Frontal cortex (tissue), 3 donors: ENCODE measurements at regions not wholly inside any gene's neighbourhood (a gene's known extent, or its start where the extent isn't known, plus 50 kb on each side); places are given as distances from the start of the nearest gene placed in this dataset.
"Not testable (repeated sequence)": the region's sequence is repeated elsewhere in the genome, so short reads cannot be mapped to it uniquely, and the experiment has no call there.

Source experiments
- DNase-seq, 2 donors: peaks; one replicate each; pipeline ENCODE4 v3.0.0; 2012; ENCODE audit warnings: low spot score in 2 of 2
- FAIRE-seq: peaks from 2 replicates; lab custom pipeline; 2012; peaks lifted over from hg19 to GRCh38; lab: Jason Lieb, UNC
- donor health status: control.
- donor health status: control.
- donor health status: control.

DNA sequence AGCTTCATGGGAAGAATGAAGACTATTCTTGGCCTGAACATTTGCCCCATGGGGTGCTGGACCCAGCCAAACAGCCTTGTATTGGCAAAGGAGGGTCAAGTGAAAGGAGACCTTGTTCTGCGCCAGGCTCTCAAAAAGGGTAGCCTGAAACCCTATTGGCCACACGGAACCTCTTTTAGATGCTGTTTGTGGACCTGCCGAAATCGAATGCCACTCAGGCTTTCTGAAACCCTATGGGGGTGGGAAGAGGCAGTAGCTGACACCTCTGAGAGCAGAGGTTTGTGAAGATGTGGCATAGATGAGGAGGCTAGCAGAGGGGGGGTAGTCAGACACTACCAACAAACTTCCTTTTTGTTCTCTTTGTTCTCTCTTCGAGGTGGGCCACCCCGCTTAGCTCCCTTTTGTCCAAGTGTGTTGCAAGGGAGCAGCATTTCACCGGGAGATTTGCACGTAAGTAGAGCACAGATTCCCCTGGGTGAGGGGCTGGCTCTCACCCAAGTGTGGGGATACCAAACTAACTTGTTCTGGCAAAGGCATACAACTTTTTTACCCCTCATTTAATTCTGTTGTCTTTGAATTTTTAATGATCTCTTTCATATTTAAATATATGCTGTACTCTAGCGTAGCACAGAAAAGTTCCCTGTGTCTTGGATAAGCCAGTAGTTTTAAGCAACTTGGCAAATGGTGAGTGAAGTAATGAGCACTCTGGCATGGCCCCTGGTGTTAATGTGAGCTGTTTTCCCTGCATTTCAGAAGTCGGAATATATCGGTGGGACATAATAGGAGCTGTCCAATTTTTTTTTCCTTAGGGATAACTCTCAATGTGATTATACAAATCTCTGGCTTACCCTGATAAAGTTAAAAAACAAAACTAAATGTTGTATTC is 107.7 kb downstream of the SEPTIN7 start:
- no peak for FAIRE-seq
- DNase-seq = no peak

DNA sequence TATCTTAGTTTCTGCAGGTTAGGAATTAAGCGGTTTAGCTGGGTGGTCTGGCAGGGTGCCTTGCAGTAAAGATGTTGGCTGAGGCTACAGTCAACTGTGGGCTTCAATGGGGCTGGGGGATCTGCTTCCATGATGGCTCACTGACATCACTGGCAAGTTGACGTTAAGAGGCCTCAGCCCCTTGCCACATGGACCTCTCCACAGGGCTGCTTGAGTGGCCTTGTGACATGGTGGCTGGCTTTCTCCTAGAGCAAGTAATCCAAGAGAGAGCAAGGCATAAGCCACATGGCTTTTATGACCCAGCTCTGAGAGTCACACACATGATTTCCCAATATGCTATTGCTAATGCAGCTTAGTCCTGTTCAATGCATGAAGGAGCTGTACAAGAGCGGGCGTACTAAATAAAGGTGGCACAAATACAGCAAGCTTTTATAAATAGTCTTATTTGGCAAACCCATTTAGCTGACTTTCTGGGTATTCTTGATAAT is 109.1 kb downstream of the SEPTIN7 start:
- no peak for FAIRE-seq

DNA sequence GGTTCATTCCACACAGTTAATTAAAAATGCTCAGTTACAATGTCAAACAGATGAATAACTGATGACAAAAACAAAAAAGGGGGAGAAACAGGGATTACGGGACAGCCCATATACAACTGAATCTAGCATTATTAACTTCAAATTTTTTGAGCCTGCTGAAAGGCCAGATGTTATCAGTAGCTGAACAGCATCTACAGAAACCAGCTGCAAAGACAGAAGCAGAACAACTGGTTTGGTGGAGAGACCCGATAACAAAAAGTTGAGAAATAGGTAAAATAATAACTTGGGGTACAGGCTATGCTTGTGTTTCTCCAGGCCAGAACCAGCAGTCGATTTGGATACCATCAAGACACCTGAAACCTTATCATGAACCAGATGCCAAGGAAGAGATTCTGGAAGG is 109.8 kb downstream of the SEPTIN7 start:
- FAIRE-seq = not testable (repeated sequence)

More for the DNA sequence above, 109.1 kb downstream of the SEPTIN7 start:
- no peak for DNase-seq

DNA sequence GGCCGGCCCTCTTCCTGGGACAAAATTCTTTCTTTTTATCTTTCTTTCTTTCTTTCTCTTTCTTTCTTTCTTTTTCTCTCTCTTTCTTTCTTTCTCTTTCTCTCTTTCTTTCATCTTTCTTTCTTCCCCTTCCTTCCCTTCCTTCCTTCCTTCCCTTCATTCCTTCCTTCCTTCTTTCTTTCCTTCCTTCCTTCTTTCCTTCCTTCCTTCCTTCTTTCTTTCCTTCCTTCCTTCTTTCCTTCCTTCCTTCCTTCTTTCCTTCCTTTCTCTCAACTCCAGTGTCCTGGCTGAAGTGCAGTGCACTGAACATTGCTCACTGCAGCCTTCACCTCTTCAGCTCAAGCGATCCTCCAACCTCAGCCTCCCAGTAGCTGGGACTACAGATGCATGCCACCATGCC is 112.5 kb downstream of the SEPTIN7 start:
- DNase-seq, FAIRE-seq: not testable (repeated sequence)

More for the DNA sequence above, 109.8 kb downstream of the SEPTIN7 start:
- not testable (repeated sequence) for DNase-seq

DNA sequence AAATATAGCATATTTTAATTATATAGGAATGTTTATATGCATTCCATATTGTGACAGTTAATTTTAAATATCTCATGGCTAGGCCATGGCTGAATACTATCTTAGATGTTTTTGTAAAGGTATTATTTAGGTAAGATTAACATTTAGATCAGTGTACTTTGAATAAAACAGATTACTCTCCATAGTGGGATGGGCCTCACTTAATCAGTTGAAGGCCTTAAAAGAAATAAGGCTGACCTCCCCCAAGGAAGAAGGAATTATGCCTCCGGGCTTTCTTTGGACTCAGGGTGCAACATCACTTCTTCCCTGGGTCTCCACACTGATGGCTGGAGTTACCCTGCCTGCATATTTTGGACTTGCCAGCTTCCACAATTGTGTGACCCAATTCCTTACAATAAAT is 113.4 kb downstream of the SEPTIN7 start:
- DNase-seq, FAIRE-seq: not testable (repeated sequence)

DNA sequence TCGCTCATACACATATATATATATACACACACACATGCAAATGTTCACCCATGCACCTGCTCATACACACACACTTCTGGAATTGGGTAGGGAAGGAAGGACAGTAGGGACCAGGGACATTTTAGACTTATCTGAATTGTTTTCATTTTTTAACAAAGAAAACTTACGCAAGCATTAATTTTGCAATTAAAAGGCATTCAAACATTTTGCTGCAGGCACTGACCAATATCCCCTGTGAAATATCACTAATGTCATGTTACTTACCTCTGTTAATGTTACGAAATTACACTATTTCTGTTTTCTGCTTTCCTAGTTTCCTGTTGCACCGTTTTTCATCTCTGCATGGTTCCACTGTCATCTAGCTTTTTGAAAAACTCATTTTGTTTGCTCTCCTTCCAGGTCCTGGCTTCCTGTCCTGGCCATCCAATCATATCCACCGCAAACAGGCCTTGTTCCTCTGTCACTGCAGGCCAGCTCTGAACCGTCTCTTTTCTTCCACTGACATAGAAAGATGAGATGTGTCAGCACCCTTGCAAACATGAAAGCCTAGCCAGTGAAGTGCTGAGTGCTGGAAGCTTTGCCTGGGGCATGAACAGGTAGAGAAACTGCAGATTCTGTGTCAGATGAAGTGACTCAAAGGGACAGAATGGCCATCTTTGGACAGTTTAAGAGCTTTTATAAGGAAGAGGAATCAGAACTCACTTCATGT is 114.5 kb downstream of the SEPTIN7 start:
- DNase-seq, FAIRE-seq: not testable (repeated sequence)

DNA sequence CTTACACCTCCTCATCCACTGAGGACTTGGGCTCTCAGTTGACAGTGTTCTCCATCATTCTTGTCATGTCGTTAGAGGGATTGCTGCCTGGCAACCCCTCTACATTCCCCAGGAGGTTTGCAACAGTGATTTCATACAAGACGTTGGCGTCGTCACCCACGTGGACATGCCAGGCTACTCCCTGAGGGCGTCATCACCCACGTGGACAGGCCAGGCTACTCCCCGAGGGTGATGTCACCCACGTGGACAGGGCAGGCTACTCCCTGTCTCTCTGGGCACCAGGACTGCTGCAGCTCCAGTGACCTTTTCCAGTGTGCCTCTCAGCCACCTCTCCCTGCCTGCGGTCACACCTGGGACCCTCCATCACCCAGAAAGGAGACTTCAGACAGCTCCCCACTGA is 117.4 kb downstream of the SEPTIN7 start:
- DNase-seq, FAIRE-seq: not testable (repeated sequence)

DNA sequence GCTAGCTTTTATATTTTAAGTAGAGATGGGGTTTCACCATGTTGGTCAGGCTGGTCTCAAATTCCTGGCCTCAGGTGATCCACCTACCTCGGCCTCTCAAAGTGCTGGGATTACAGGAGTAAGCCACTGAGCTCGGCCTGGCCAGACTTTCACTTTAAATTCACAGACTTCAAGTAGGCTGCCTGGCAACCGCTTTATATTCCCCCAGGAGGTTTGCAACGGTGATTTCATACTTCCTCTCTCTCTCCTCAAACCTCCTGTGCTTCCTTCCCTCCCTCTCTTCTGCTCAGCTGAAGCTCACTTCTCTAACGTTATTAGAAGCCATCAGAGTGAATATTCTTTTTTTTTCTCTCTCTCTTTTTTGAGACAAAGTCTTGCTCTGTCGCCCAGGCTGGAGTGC is 118.8 kb downstream of the SEPTIN7 start:
- not testable (repeated sequence) for FAIRE-seq, DNase-seq

DNA sequence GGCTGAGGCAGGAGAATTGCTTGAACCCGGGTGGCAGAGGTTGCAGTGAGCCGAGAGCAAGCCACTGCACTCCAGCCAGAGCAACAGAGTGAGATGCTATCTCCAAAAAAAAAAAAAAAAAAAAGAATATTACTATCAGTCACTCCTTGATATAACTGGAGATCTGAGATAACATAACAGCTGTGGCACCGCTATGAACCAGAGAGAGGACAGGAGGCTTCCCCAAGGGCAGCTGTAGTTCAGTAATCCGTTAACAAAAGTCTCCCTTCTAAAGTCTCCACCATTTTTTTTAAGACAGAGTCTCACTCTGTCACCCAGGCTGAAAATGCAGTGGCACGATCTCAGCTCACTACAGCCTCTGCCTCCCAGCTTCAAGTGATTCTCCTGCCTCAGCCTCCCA is 120.5 kb downstream of the SEPTIN7 start:
- FAIRE-seq = not testable (repeated sequence)

DNA sequence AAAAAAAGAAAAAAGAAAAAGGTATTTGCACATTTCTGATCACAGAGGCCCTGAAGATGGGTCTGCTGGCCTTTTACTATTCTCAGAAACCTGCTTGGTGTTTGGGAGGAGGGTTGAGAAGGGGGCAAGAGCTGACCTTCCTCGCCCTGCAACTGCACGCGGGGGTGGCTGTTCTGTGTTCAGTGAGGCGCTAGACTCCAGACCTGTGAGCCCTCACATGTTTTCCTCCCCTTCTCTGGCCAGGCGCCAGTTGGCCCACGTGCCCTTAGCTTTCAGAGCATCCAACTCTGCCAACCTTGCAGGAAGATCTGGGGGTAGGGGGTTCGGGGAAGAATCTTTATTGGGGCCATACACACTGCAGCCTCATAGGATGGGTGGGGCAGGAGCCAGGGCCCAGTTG is 123.8 kb downstream of the SEPTIN7 start:
- not testable (repeated sequence) for DNase-seq, FAIRE-seq

More for the DNA sequence above, 120.5 kb downstream of the SEPTIN7 start:
- not testable (repeated sequence) for DNase-seq

DNA sequence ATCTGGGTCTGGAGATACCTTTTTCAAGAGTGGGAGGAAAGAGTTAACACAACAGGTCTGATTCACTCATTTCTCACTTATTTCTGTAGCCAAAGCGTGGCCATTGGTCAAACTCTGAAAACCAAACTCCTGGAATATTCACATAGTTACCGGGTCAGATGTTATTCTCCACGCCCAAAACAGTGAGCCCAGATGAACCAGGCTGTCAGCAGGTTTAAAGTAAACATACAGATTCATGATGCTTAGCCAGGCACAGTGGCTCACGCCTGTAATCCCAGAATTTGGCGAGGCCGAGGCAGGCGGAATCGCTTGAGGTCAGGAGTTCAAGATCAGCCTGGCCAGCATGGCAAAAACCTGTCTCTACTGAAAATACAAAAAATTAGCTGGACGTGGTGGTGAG is 126.1 kb downstream of the SEPTIN7 start:
- DNase-seq, FAIRE-seq: not testable (repeated sequence)

DNA sequence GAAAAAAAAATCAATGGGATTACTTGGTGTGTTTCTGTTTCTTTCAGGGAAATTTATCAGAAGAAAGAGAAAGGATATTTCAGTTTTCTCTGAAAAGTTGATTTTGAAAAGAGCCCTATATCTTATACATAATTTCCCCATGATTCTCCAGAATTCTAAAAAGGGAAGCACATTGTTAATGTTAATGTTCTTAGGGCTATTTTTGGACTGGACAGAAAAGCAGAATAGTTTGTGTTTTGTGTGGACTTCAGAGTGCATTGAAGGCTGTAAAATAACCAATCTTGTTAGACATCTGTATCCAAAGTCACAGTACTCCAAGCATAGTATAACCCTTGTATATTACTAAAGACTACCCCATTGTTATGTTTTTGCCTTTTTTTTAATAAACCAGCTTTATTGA is 130.3 kb downstream of the SEPTIN7 start:
- not testable (repeated sequence) for DNase-seq, FAIRE-seq

DNA sequence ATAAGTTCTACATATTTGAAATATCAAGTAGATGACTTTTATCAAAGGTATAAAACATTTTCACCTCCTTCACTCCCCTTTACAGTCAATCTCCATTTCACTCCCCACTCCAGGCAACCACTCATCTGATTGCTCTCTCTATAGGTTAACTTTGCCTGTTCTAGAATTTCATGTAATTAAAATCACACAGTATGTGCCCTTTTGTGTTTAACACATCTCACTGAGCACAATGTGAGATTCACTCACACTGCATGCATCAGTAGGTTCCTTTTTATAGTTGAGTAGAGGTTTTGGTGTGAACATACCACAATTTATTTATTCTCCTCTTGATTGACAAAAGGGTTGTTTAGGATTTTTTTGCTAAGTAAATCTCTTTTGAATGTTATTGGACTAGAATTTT is 130.7 kb downstream of the SEPTIN7 start:
- DNase-seq = not testable (repeated sequence)

DNA sequence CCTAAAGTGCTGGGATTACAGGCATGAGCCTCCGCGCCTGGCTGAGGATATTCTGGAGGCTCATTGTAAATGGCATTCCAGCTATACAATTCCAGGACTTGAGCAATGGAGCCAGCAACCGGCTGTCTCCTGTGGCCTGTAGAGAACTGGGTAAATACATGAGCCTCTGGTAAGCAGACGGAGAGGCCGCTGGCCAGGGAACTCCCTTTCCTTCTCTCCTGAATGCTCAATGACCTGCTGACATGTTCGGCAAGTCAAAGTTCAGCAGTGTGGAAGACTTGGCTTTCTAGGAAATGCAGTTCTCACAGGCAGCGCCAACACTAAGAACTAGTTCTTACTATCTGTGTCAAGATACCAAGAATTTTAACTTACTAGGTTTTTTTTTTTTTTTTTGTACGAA is 139.8 kb downstream of the SEPTIN7 start:
- DNase-seq, FAIRE-seq: not testable (repeated sequence)

More for the DNA sequence above, 130.7 kb downstream of the SEPTIN7 start:
- FAIRE-seq = not testable (repeated sequence)

DNA sequence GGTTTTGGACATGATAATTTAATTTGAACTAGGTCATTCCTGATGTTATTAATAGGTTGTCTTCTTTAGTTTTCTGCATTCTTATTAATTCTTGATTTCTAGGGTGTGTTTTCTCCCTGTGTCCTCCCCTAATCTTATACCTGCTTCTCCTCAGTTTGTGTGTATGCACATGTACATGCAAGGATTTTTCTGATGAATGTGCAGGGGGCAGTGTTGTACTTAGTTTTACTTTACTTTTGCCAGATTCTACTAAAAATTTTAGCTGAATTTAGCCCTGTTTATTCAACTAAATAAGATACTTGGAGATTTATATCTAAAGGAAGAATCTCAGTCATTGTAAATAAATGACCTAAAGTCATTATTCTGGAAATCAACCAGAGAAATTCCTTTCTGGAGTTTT is 144.8 kb downstream of the SEPTIN7 start:
- not testable (repeated sequence) for DNase-seq, FAIRE-seq

DNA sequence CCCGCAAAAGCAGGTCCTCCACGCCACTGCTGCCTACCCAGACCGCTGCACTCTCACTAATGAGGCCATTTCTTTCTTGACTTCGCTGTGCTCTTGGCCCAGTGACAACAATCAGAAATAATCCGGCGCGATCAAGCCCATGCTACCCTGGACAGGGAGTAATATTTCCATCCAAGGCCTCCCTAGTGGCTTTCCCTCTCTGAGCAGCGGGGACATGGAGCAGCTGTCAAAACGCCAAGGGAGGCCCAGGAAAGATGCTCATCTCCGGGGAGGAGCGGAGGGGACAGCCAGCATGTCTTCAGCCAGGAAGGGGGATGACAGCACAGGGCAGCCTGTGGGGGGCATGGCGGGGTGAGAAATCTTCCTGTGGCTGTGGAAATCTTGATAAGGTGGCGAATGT is 154.9 kb downstream of the SEPTIN7 start:
- not testable (repeated sequence) for FAIRE-seq, DNase-seq

DNA sequence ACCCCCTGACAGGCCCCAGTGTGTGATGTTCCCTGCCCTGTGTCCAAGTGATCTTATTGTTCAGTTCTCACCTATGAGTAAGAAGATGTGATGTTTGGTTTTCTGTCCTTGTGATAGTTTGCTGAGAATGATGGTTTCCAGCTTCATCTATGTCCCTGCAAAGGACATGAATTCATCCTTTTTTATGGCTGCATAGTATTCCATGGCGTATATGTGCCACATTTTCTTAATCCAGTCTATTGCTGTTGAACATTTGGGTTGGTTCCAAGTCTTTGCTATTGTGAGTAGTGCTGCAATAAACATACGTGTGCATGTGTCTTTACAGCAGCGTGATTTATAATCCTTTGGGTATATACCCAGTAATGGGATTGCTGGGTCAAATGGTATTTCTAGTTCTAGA is 156.1 kb downstream of the SEPTIN7 start:
- not testable (repeated sequence) for FAIRE-seq, DNase-seq

DNA sequence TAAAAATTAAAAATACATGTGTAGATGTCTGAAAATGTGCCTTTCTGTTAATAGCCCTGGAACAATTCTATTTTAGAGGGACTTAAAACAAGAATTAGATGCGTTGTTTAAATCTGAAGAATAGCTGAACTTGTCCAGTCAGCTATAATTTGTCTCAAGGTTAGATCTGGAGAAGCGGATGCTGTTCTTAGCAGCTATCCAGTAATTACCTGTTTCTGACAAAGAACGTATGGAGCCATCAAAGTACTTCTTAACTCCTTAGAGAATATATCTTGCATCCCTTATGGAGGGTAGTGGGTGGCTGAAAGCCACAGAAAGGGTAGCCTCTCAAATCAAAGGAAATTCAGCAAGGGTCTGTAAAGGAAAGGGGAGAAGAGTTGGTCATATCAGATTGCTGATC is 160.4 kb downstream of the SEPTIN7 start:
- FAIRE-seq, DNase-seq: not testable (repeated sequence)

DNA sequence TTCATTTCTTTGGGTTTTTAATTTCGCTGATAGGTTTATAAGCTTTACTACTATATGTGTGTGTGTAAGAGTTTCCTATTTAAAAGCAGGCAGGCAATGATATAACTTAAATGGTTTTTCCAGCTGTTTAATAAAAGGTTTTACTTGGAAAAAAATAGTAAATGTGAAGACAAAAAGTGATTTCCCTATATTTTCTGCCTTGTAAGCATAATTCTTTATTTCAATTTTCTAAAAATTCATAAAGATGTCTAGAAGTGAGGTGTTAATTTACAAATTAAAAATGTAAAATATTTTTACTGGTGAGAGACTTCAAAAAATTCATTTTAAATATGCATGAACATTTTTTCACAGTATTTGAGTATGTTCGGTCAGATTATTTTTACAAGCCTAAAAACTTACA is 161.8 kb downstream of the SEPTIN7 start:
- not testable (repeated sequence) for DNase-seq
- FAIRE-seq = peak; percentile 83
